Kidney (tissue), 13 donors: ENCODE measurements at regions not wholly inside any gene's neighbourhood (a gene's known extent, or its start where the extent isn't known, plus 50 kb on each side); places are given as distances from the start of the nearest gene placed in this dataset.

Experiments
- DNase-seq, 5 donors: peaks; one replicate each; pipeline ENCODE4 v3.0.0-alpha.2; 2013 to 2020
- FAIRE-seq: peaks from 2 replicates; lab custom pipeline; 2012; peaks lifted over from hg19 to GRCh38; lab: Jason Lieb, UNC
- H3K27ac ChIP-seq, 2 donors: one replicate each; pipeline ENCODE4 v1.7.0; 2013; ENCODE audit warnings: low read depth in 2 of 2, low read length in 2 of 2, inconsistent platforms in 1 of 2
- H3K27me3 ChIP-seq: one replicate; pipeline ENCODE4 v1.7.1; 2013; ENCODE audit warnings: low read length, inconsistent platforms; ENCODE audit not compliant: control insufficient read depth, insufficient read depth
- H3K36me3 ChIP-seq, 3 donors: one replicate each; pipeline versions ENCODE4 v1.7.0 to v1.7.1; 2013; ENCODE audit warnings: low read length in 3 of 3, control low read depth in 1 of 3, inconsistent platforms in 1 of 3; ENCODE audit not compliant: insufficient read depth in 3 of 3, control insufficient read depth in 2 of 3
- H3K4me1 ChIP-seq, 3 donors: one replicate each; pipeline versions ENCODE4 v1.7.0 to v1.7.1; 2013; ENCODE audit warnings: low read length in 3 of 3, inconsistent platforms in 1 of 3, low read depth in 1 of 3; ENCODE audit not compliant: control insufficient read depth in 2 of 3, insufficient read depth in 2 of 3
- H3K4me3 ChIP-seq, 3 donors: one replicate each; pipeline versions ENCODE4 v1.7.0 to v1.8.1; 2013; ENCODE audit warnings: low read length in 3 of 3, control low read depth in 1 of 3, inconsistent platforms in 1 of 3
- H3K9ac ChIP-seq, 3 donors: one replicate each; pipeline versions ENCODE4 v1.7.0 to v1.7.1; 2013; ENCODE audit warnings: low read length in 3 of 3, control low read depth in 1 of 3, inconsistent platforms in 1 of 3
- H3K9me3 ChIP-seq, 3 donors: one replicate each; pipeline versions ENCODE4 v1.7.0 to v1.7.1; 2013; ENCODE audit warnings: low read length in 3 of 3, control low read depth in 1 of 3, inconsistent platforms in 1 of 3; ENCODE audit not compliant: control insufficient read depth in 2 of 3, insufficient read depth in 1 of 3
- intact Hi-C: fragments of 100-400 bp; cut with DNase I; formaldehyde crosslinking; loops from one replicate; pipeline ENCODE4 v1.11.1; 2022
- TF ChIP-seq, protein P1 (sequence below): IDR thresholded peaks from 3 replicates; pipeline ENCODE4 v1.5.1; 2012; ENCODE audit warnings: mild to moderate bottlenecking, moderate library complexity, borderline replicate concordance; ENCODE audit not compliant: insufficient read depth; ENCODE audit errors: extremely low read depth
- donor health status: control.
- donor health status: control.
- donor health status: control.
- donor health status: control.
- donor health status: control.
- donor health status: DM: yes; HTN: yes; CAD: no.
- donor health status: Normal renal cell carcinoma (clear cell type).

DNA sequence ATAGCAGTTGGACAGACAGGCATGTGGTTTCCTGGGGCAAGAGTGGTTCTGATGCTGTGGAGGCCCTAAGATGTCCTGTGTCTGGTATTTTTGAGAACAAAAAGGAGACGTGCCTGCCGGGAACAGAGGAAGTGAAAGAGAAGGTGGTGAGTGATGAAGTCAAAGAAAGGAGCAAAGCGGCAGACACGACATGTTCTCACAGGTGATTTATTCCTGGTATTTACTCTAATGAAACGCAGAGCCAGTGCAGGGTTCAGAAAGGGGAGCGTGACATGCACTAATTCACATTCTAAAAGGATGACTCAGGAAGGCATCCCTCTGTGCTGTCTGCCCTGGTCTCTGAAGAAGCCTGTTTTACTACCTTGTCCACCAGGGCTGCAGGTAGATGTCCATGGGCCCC, 211.0 kb downstream of the KCNE4 start:
- no peak for FAIRE-seq

DNA sequence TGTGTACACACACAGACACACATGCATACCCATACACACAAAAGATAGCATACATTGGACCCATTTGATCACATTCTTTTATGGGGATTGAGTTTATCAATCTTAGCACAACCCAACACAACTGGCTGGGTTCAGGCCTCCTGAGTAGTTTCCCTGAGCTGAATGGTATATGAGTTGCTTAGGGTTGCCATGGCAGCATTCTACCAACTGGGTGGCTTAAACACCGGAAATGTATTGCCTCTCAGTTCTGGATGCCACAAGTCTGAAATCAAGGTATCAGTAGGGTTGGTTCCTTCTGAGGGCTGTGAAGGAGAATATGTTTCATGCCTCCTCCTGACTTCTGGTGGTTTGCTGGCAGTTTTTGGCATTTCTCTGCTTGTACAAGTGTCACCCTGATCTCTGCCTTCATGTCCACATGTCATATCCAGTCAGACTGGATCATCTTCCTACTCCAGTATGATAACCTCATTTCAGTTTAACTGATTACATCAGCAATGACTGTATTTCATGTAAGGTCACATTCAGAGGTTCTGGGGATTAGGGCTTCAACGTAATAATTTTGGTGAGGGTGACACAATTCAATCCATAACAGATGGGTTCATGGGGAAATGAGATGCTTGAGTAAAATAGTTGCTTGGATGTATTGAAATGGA, 212.7 kb downstream of the KCNE4 start:
- H3K9me3 ChIP-seq: no peaks in the 10 kb centered on the region
- no peak overlapping the region for H3K4me3 ChIP-seq
- H3K27ac ChIP-seq: no peak overlapping the region
- no peak for DNase-seq
- no peak overlapping the region for H3K9ac ChIP-seq
- H3K4me1 ChIP-seq: no peaks in the 10 kb centered on the region
- no peaks in the 10 kb centered on the region for H3K27me3 ChIP-seq
- intact Hi-C loops: no loop called here
- FAIRE-seq: no peak
- H3K36me3 ChIP-seq: no peaks in the 10 kb centered on the region
- TF ChIP-seq, protein P1, sequence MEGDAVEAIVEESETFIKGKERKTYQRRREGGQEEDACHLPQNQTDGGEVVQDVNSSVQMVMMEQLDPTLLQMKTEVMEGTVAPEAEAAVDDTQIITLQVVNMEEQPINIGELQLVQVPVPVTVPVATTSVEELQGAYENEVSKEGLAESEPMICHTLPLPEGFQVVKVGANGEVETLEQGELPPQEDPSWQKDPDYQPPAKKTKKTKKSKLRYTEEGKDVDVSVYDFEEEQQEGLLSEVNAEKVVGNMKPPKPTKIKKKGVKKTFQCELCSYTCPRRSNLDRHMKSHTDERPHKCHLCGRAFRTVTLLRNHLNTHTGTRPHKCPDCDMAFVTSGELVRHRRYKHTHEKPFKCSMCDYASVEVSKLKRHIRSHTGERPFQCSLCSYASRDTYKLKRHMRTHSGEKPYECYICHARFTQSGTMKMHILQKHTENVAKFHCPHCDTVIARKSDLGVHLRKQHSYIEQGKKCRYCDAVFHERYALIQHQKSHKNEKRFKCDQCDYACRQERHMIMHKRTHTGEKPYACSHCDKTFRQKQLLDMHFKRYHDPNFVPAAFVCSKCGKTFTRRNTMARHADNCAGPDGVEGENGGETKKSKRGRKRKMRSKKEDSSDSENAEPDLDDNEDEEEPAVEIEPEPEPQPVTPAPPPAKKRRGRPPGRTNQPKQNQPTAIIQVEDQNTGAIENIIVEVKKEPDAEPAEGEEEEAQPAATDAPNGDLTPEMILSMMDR: no peak

More for the DNA sequence above, 211.0 kb downstream of the KCNE4 start:
- no peaks in the 10 kb centered on the region for H3K4me1 ChIP-seq
- H3K27me3 ChIP-seq: no peaks in the 10 kb centered on the region
- peak in 1 of 5 donors; percentile 3 for DNase-seq
- H3K27ac ChIP-seq: no peak overlapping the region
- intact Hi-C loops: no loop called here
- H3K9me3 ChIP-seq: no peaks in the 10 kb centered on the region
- TF ChIP-seq, protein P1: no peak
- H3K4me3 ChIP-seq: no peak overlapping the region
- no peak overlapping the region for H3K9ac ChIP-seq
- no peaks in the 10 kb centered on the region for H3K36me3 ChIP-seq

DNA sequence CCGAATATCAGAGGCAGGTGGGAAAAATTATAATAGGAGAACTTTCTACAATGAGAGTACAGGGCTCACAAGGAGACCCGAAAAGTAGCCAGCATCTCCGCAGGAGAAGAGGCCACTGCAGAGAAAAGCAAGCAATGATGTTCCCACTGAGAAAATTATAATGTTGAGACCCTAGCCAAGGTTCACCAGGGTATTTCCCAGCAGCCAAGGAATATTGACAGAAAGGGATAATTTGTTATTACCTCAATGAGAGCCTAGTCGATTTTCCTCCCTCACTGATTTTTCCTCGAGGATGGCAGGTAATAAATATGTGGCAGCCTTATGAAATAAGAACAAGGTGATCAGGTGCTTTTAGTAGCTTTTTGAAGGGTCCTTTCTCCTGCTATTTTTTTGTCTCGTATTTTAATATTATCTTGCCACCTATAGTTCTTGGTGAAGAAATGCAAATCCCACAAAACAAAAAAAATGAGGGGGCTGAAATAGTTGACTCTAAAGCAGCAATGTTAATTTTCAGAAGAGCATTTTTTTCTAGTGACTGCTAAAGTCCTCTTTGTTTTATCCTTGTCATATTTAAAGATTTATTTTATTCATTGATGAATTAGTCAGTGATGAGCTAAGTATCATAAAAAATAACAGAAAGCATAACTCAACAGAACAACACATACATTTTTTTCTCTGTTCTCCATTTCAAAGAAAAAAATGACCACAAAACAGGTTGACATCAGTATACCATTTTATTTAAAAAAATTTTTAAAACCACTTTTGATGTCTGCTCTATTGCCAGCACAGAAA, 215.4 kb downstream of the KCNE4 start:
- Histone ChIP-seq H3K9me3 (no peaks in the 10 kb centered on the region), H3K27ac (no peak overlapping the region), H3K4me3 (no peak overlapping the region), H3K36me3 (no peaks in the 10 kb centered on the region), H3K9ac (no peak overlapping the region), H3K27me3 (no peaks in the 10 kb centered on the region), H3K4me1 (no peaks in the 10 kb centered on the region)
- DNase-seq (no peak), FAIRE-seq (no peak)
- intact Hi-C loops: no loop called here
- TF ChIP-seq, protein P1: no peak
